Adrenal gland (tissue), 9 donors: ENCODE measurements at regions not wholly inside any gene's neighbourhood (a gene's known extent, or its start where the extent isn't known, plus 50 kb on each side); places are given as distances from the start of the nearest gene placed in this dataset.

Experiments used
- DNase-seq, 7 donors: peaks; one replicate each; pipeline ENCODE4 v3.0.0-alpha.2; 2019 to 2020
- H3K27ac ChIP-seq, 5 donors: fragments of 200-600 bp; sonication (generic) in 4 of 5; 1 replicate in 3 of 5; 2 replicates in 2 of 5; pipeline versions ENCODE4 v1.5.1 to v1.8.0; 2016 to 2020; ENCODE audit warnings: mild to moderate bottlenecking in 1 of 5
- H3K27me3 ChIP-seq: fragments of 200-600 bp; 2 replicates; pipeline ENCODE4 v1.8.0; 2021
- H3K36me3 ChIP-seq, 2 donors: fragments of 200-600 bp; replicated peaks in 1 of 2; 1 replicate in 1 of 2; 2 replicates in 1 of 2; pipeline versions ENCODE4 v1.5.1 to v1.8.0; 2018 to 2022
- H3K4me1 ChIP-seq, 2 donors: fragments of 200-600 bp; replicated peaks in 1 of 2; 1 replicate in 1 of 2; 2 replicates in 1 of 2; pipeline versions ENCODE4 v1.5.1 to v1.8.0; 2018 to 2021
- H3K4me3 ChIP-seq, 4 donors: fragments of 200-600 bp; sonication (generic) in 3 of 4; one replicate each; pipeline ENCODE4 v1.5.1; 2016 to 2018
- H3K9me3 ChIP-seq, 3 donors: fragments of 200-600 bp; sonication (generic) in 1 of 3; replicated peaks in 1 of 3; 1 replicate in 2 of 3; 2 replicates in 1 of 3; pipeline versions ENCODE4 v1.5.1 to v1.8.0; 2016 to 2021
- CTCF ChIP-seq, 6 experiments: fragments of 450-650 bp in 4 of 6; fragments of 200-600 bp in 2 of 6; sonication (generic) in 1 of 6; IDR thresholded peaks; 1 replicate in 5 of 6; 2 replicates in 1 of 6; pipeline versions ENCODE4 v1.5.1 to v1.8.0; 2016 to 2021; ENCODE audit warnings: antibody characterized with exemption in 6 of 6, mild to moderate bottlenecking in 2 of 6, moderate library complexity in 1 of 6
- POLR2A ChIP-seq, 2 donors: fragments of 450-650 bp; IDR thresholded peaks; one replicate each; pipeline ENCODE4 v1.6.1; 2017; ENCODE audit warnings: antibody characterized with exemption in 2 of 2, mild to moderate bottlenecking in 2 of 2, moderate library complexity in 1 of 2
- WGBS, 4 donors: extraction: QIAGEN DNeasy Blood & Tissue Kit in 2 of 4; methylation state at CpG; one replicate each; pipeline versions ENCODE4 v1.1.5 to v1.1.7; 2013 to 2017; 5-methylcytosine and 5-hydroxymethylcytosine counted together
- intact Hi-C, 2 donors: fragments of 100-400 bp; cut with DNase I; formaldehyde crosslinking; loops; one replicate each; pipeline versions ENCODE4 v1.14.1 to v1.15.0; 2022 to 2023
- donor health status: healthy with polysubstance abuse.
- donor health status: Bipolar disorder and iron deficiency.
- donor health status: DM: yes; HTN: yes; CAD: no.
- donor health status: DM: no; HTN: no; CAD: no.
- donor health status: DM: no; HTN: no; CAD: no.

GRCh38 chr9:129363216-129363873 lies 185.3 kb upstream of the IER5L start:
- TF ChIP-seq CTCF (IDR thresholded peaks at IDR 0.05) (no peak), POLR2A (IDR thresholded peaks at IDR 0.05) (no peak)
- Histone ChIP-seq H3K4me1 (no peaks in the 10 kb centered on the region), H3K9me3 (no peaks in the 10 kb centered on the region), H3K27me3 (no peaks in the 10 kb centered on the region), H3K36me3 (no peaks in the 10 kb centered on the region), H3K4me3 (no peak overlapping the region), H3K27ac (no peak overlapping the region)
- 77 to 91% (median 85%) methylated on average over 6 to 10 of the region's 10 CpGs for WGBS, 4 donors
- no peak for DNase-seq
- intact Hi-C loops = no loop called here

GRCh38 chr9:129362287-129363000 lies 184.4 kb upstream of the IER5L start:
- H3K4me3 ChIP-seq = no peak overlapping the region
- intact Hi-C loops = no loop called here
- WGBS, 4 donors = 70 to 75% (median 73%) methylated on average over 15 of the region's 15 CpGs
- no peak for TF ChIP-seq POLR2A (IDR thresholded peaks at IDR 0.05)
- TF ChIP-seq CTCF (IDR thresholded peaks at IDR 0.05) = no peak
- no peaks in the 10 kb centered on the region for H3K36me3 ChIP-seq
- H3K4me1 ChIP-seq = no peaks in the 10 kb centered on the region
- DNase-seq = no peak
- H3K9me3 ChIP-seq = no peaks in the 10 kb centered on the region
- H3K27ac ChIP-seq = no peak overlapping the region
- H3K27me3 ChIP-seq = no peaks in the 10 kb centered on the region

- Histone ChIP-seq H3K36me3 (no peaks in the 10 kb centered on the region), H3K27me3 (no peaks in the 10 kb centered on the region), H3K27ac (no peak overlapping the region), H3K9me3 (peaks cover 0 to under 1% (median 0%) of the 10 kb centered on the region in 3 donors), H3K4me3 (no peak overlapping the region), H3K4me1 (no peaks in the 10 kb centered on the region)
- no peak for DNase-seq
- intact Hi-C loops = no loop called here
- TF ChIP-seq CTCF (IDR thresholded peaks at IDR 0.05) (no peak), POLR2A (IDR thresholded peaks at IDR 0.05) (no peak)
- WGBS, 4 donors = 89 to 94% (median 91%) methylated on average over 11 to 21 of the region's 21 CpGs
These were observed 183.1 kb upstream of the IER5L start for GRCh38 chr9:129361196-129361595.

- TF ChIP-seq CTCF (IDR thresholded peaks at IDR 0.05) = no peak
- TF ChIP-seq POLR2A (IDR thresholded peaks at IDR 0.05) = no peak
- Histone ChIP-seq H3K27me3 (no peaks in the 10 kb centered on the region), H3K36me3 (no peaks in the 10 kb centered on the region), H3K4me1 (no peaks in the 10 kb centered on the region), H3K9me3 (peaks cover 0 to 12% (median 0%) of the 10 kb centered on the region in 3 donors), H3K4me3 (no peak overlapping the region), H3K27ac (no peak overlapping the region)
- DNase-seq = no peak
- intact Hi-C loops = no loop called here
- 64 to 74% (median 68%) methylated on average over 9 to 12 of the region's 12 CpGs for WGBS, 4 donors
These were observed 182.0 kb upstream of the IER5L start for GRCh38 chr9:129359916-129360536.
